GM12878 (cell line): ENCODE measurements at regions not wholly inside any gene's neighbourhood (a gene's known extent, or its start where the extent isn't known, plus 50 kb on each side); places are given as distances from the start of the nearest gene placed in this dataset.

Experiments used
- ATAC-seq: fragments of 200-7000 bp; cut with Tn5 transposase; 3 replicates; pipeline ENCODE4 v1.9.1; 2020; ENCODE audit warnings: mild to moderate bottlenecking, moderate library complexity
- BruUV-seq: library from RNA; stranded (reverse); fragments of 400-500 nt; replicated peaks from 2 replicates; lab custom pipeline; 2021; lab: Mats Ljungman, UMichigan
- CTCF ChIA-PET: fragments of 300-600 bp; sonication (Branson Sonifier 250); formaldehyde crosslinking; extraction: SDS; loops from one replicate; lab custom pipeline; 2021; ENCODE audit warnings: inconsistent platforms; lab: Yijun Ruan, JAX
- POLR2A ChIA-PET: fragments of 350-600 bp; formaldehyde crosslinking; extraction: SDS; loops from one replicate; lab custom pipeline; 2021; ENCODE audit warnings: inconsistent platforms; lab: Charles Lee
- RAD21 ChIA-PET: fragments of 300-600 bp; sonication (Branson Sonifier 250); formaldehyde crosslinking; loops from one replicate; lab custom pipeline; 2023; ENCODE audit warnings: antibody characterized with exemption; ENCODE audit not compliant: unreplicated experiment; lab: Charles Lee
- SMC1A ChIA-PET: fragments of 300-600 bp; sonication (Branson Sonifier 250); formaldehyde crosslinking; loops from one replicate; lab custom pipeline; 2023; ENCODE audit not compliant: unreplicated experiment, uncharacterized antibody; lab: Charles Lee
- DNase-seq: peaks from one replicate; pipeline ENCODE4 v3.0.0-alpha.2; 2011; ENCODE audit warnings: low read depth, low spot score
- FAIRE-seq: peaks from 3 replicates; lab custom pipeline; 2011; peaks lifted over from hg19 to GRCh38; lab: Jason Lieb, UNC
- H2AFZ ChIP-seq: 2 replicates; pipeline ENCODE4 v1.6.0; 2011; ENCODE audit warnings: low read depth, low read length, control low read depth; ENCODE audit not compliant: control insufficient read depth
- H3K27ac ChIP-seq: 2 replicates; pipeline ENCODE4 v1.5.1; 2011; ENCODE audit warnings: control low read depth; ENCODE audit not compliant: control insufficient read depth, insufficient read depth
- H3K27me3 ChIP-seq, 2 experiments: replicated peaks in 1 of 2; 2 replicates each; pipeline versions ENCODE4 v1.6.0 to v1.6.1; 2011; ENCODE audit warnings: low read length in 1 of 2; ENCODE audit not compliant: control insufficient read depth in 2 of 2, insufficient read depth in 2 of 2
- H3K36me3 ChIP-seq, 2 experiments: 2 replicates each; pipeline ENCODE4 v1.5.1; 2011; ENCODE audit warnings: low read length in 1 of 2; ENCODE audit not compliant: control insufficient read depth in 2 of 2, insufficient read depth in 2 of 2
- H3K4me1 ChIP-seq: 2 replicates; pipeline ENCODE4 v1.6.1; 2011; ENCODE audit warnings: mild to moderate bottlenecking, low read length, moderate library complexity, mixed read lengths; ENCODE audit not compliant: control insufficient read depth, insufficient read depth
- H3K4me2 ChIP-seq: 2 replicates; pipeline ENCODE4 v1.6.0; 2011; ENCODE audit warnings: control low read depth; ENCODE audit not compliant: control insufficient read depth, insufficient read depth
- H3K4me3 ChIP-seq: fragments of 200-600 bp; sonication (generic); 2 replicates; pipeline ENCODE4 v1.5.1; 2016
- H3K79me2 ChIP-seq: 2 replicates; pipeline ENCODE4 v1.6.0; 2011; ENCODE audit warnings: low read length; ENCODE audit not compliant: control insufficient read depth, insufficient read depth
- H3K9ac ChIP-seq: 2 replicates; pipeline ENCODE4 v1.8.0; 2011; ENCODE audit warnings: low read length, control low read depth, mixed read lengths; ENCODE audit not compliant: control insufficient read depth, insufficient read depth
- H3K9me3 ChIP-seq: replicated peaks from 3 replicates; pipeline ENCODE4 v1.5.1; 2011; ENCODE audit warnings: mild to moderate bottlenecking, low read length; ENCODE audit not compliant: control insufficient read depth, insufficient read depth
- H4K20me1 ChIP-seq: 2 replicates; pipeline ENCODE4 v1.6.0; 2011; ENCODE audit not compliant: control insufficient read depth, insufficient read depth
- NBN ChIP-seq: fragments of 450-650 bp; IDR thresholded peaks from 2 replicates; pipeline ENCODE4 v1.6.1; 2016
- POLR2AphosphoS5 ChIP-seq: IDR thresholded peaks from 2 replicates; pipeline ENCODE4 v1.6.1; 2011; ENCODE audit warnings: mild to moderate bottlenecking, low read length, inconsistent platforms
- WGBS: methylation state at CpG from one replicate; pipeline ENCODE4 v1.1.6; 2016; ENCODE audit warnings: low lambda C conversion rate; ENCODE audit not compliant: insufficient replicate concordance, insufficient coverage; ENCODE audit errors: missing lambda C conversion rate; 5-methylcytosine and 5-hydroxymethylcytosine counted together
- in situ Hi-C: fragments of 300-500 bp; cut with MboI; formaldehyde crosslinking; loops from 9 replicates; pipeline ENCODE4 v1.14.3; 2018; ENCODE audit warnings: mixed read lengths
- intact Hi-C: fragments of 100-400 bp; cut with micrococcal nuclease; formaldehyde crosslinking; loops from one replicate; pipeline ENCODE4 v1.14.2; 2022; ENCODE audit not compliant: unreplicated experiment
- TF ChIP-seq, protein P1 (sequence below): fragments of 450-650 bp; formaldehyde crosslinking; IDR thresholded peaks from 2 replicates; pipeline ENCODE4 v1.5.0; 2022; ENCODE audit warnings: mild to moderate bottlenecking, missing genetic modification characterization

DNA sequence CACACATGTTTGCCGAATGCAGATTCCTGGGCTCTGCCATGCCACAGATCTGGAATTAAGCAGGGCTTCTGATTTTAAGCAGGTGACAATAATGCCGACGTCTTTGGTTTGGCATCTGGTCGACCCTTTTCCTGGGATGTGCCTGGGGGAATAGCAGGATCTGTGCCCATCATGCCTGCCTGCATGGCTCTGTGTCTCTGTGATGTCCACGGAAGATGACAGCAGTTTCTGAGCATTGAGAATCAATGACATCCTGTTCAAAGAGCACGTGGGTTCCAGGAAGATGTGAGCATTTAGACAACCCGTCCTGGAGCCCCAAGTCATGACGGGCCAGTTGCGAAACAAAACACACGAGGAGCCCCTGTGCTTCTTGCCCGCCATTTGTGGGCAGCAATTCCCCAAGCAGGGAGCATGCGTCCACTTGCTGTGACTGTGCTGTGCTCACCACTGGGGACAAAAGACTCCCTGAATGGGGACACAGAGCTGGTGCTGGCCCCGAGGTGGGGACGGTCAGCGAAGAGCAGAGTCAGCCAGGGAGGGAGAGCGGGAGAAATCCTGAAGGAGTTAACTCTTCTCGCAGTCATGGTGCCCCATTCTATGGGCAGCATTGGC lies 110.1 kb downstream of the ERMARD start (continued):
- TF ChIP-seq, protein P1, sequence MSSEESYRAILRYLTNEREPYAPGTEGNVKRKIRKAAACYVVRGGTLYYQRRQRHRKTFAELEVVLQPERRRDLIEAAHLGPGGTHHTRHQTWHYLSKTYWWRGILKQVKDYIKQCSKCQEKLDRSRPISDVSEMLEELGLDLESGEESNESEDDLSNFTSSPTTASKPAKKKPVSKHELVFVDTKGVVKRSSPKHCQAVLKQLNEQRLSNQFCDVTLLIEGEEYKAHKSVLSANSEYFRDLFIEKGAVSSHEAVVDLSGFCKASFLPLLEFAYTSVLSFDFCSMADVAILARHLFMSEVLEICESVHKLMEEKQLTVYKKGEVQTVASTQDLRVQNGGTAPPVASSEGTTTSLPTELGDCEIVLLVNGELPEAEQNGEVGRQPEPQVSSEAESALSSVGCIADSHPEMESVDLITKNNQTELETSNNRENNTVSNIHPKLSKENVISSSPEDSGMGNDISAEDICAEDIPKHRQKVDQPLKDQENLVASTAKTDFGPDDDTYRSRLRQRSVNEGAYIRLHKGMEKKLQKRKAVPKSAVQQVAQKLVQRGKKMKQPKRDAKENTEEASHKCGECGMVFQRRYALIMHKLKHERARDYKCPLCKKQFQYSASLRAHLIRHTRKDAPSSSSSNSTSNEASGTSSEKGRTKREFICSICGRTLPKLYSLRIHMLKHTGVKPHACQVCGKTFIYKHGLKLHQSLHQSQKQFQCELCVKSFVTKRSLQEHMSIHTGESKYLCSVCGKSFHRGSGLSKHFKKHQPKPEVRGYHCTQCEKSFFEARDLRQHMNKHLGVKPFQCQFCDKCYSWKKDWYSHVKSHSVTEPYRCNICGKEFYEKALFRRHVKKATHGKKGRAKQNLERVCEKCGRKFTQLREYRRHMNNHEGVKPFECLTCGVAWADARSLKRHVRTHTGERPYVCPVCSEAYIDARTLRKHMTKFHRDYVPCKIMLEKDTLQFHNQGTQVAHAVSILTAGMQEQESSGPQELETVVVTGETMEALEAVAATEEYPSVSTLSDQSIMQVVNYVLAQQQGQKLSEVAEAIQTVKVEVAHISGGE (CRISPR knock-in tag): no peak
- TF ChIP-seq POLR2AphosphoS5: no peak

DNA sequence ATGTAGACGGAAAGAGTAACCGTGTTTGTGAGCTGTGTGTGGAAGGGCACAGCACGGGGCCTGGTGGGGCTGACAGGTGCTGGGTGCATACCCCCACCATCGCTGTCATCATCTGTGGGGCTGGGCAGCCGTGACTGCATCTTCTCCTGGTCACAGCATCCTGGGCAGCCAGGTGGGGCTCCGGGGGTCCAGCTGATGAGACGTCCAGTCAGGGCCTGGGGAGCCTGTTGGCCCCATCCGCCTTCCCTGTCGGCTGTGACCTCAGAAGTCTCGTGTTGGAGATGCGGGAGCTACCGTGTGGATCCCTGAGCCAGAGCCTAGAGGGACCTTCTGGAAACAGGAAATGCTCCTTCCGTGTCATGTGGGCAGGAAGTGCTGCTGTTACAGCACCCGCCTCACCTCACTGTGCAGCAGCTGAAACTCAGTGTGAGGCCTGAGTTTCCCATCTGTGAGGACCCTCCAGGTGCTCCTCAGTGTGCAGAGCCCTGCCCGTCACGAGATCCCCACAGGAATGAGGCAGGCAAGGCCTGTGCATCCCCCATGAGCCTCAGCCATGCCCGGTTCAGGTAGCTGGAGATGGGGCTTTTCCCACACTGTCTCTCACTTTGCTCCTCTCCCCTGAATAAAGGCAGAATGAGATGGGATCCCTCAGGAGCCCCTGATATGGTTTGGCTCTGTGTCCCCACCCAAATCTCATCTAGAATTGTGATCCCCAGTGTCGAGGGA lies 108.7 kb downstream of the ERMARD start:
- ChIA-PET SMC1A (no interaction called here), RAD21 (no interaction called here), CTCF (no interaction called here), POLR2A (no interaction called here)
- no peaks in the 10 kb centered on the region for H3K27me3 ChIP-seq
- H3K9ac ChIP-seq: no peak overlapping the region
- no peak overlapping the region for H3K4me2 ChIP-seq
- H4K20me1 ChIP-seq: no peaks in the 10 kb centered on the region
- no TSS peak for BruUV-seq
- H3K4me1 ChIP-seq: no peaks in the 10 kb centered on the region
- no peak for DNase-seq
- no peak overlapping the region for H3K27ac ChIP-seq
- intact Hi-C loops: no loop called here
- no peaks in the 10 kb centered on the region for H3K79me2 ChIP-seq
- in situ Hi-C loops: no loop called here
- H3K9me3 ChIP-seq: no peaks in the 10 kb centered on the region; the same call in 2 of the 3 replicates
- ATAC-seq: no peak
- no peak for TF ChIP-seq NBN
- FAIRE-seq: no peak
- H2AFZ ChIP-seq: no peak overlapping the region
- no peak overlapping the region for H3K4me3 ChIP-seq
- 20% methylated on average over 18 of the region's 18 CpGs for WGBS
- H3K36me3 ChIP-seq: no peaks in the 10 kb centered on the region
